SK-N-SH treated with all-trans-retinoic acid at 6 μM for 48 hours (cell line): ENCODE measurements at regions not wholly inside any gene's neighbourhood (a gene's known extent, or its start where the extent isn't known, plus 50 kb on each side); places are given as distances from the start of the nearest gene placed in this dataset.

Experiments
- ATAC-seq: fragments of 200-7000 bp; cut with Tn5 transposase; 3 replicates; pipeline ENCODE4 v1.9.1; 2020; ENCODE audit warnings: mild to moderate bottlenecking, moderate library complexity
- ARNTL ChIP-seq: fragments of 450-650 bp; formaldehyde crosslinking; IDR thresholded peaks from 2 replicates; pipeline ENCODE4 v1.5.0; 2020; ENCODE audit warnings: low read depth, mild to moderate bottlenecking, moderate library complexity, borderline replicate concordance
- CREB5 ChIP-seq: fragments of 250-450 bp; sonication (Bioruptor Pico); IDR thresholded peaks from 2 replicates; pipeline ENCODE4 v1.5.1; 2020; ENCODE audit warnings: low read depth, mild to moderate bottlenecking, moderate library complexity
- CSDC2 ChIP-seq: fragments of 250-450 bp; sonication (Bioruptor Pico); IDR thresholded peaks from 2 replicates; pipeline ENCODE4 v1.5.0; 2020; ENCODE audit warnings: mild to moderate bottlenecking, moderate library complexity
- ISL1 ChIP-seq: fragments of 250-450 bp; sonication (Bioruptor Pico); IDR thresholded peaks from 2 replicates; pipeline ENCODE4 v2.1.2; 2022; ENCODE audit warnings: mild to moderate bottlenecking, moderate library complexity
- OSR1 ChIP-seq: fragments of 250-450 bp; sonication (Bioruptor Pico); IDR thresholded peaks from 2 replicates; pipeline ENCODE4 v1.8.0; 2022; ENCODE audit warnings: moderate library complexity, mild to moderate bottlenecking, inconsistent platforms
- POU6F1 ChIP-seq: fragments of 250-450 bp; sonication (Bioruptor Pico); IDR thresholded peaks from 2 replicates; pipeline ENCODE4 v1.8.0; 2021; ENCODE audit warnings: low read depth, mild to moderate bottlenecking, moderate library complexity, borderline replicate concordance
- PPARA ChIP-seq: fragments of 250-450 bp; sonication (Bioruptor Pico); IDR thresholded peaks from 2 replicates; pipeline ENCODE4 v1.5.0; 2020; ENCODE audit warnings: mild to moderate bottlenecking, borderline replicate concordance
- SNAI2 ChIP-seq: fragments of 250-450 bp; sonication (Bioruptor Pico); IDR thresholded peaks from 2 replicates; pipeline ENCODE4 v1.5.0; 2020; ENCODE audit warnings: mild to moderate bottlenecking, moderate library complexity
- TCF4 ChIP-seq: fragments of 250-450 bp; sonication (Bioruptor Pico); IDR thresholded peaks from 2 replicates; pipeline ENCODE4 v1.8.0; 2021; ENCODE audit warnings: mild to moderate bottlenecking, moderate library complexity, borderline replicate concordance
- TOX ChIP-seq: fragments of 250-450 bp; sonication (Bioruptor Pico); IDR thresholded peaks from 2 replicates; pipeline ENCODE4 v1.8.0; 2021; ENCODE audit warnings: mild to moderate bottlenecking, moderate library complexity, borderline replicate concordance
- ZC3H10 ChIP-seq: fragments of 250-450 bp; sonication (Bioruptor Pico); IDR thresholded peaks from 2 replicates; pipeline ENCODE4 v1.5.1; 2021; ENCODE audit warnings: mild to moderate bottlenecking, moderate library complexity
- ZFP3 ChIP-seq: fragments of 250-450 bp; sonication (Bioruptor Pico); IDR thresholded peaks from 2 replicates; pipeline ENCODE4 v1.5.0; 2020; ENCODE audit warnings: mild to moderate bottlenecking, moderate library complexity
- ZFP30 ChIP-seq: fragments of 450-650 bp; formaldehyde crosslinking; IDR thresholded peaks from 2 replicates; pipeline ENCODE4 v1.5.0; 2022; ENCODE audit warnings: mild to moderate bottlenecking, moderate library complexity
- ZNF565 ChIP-seq: fragments of 450-650 bp; formaldehyde crosslinking; conservative IDR thresholded peaks from 2 replicates; pipeline ENCODE4 v1.5.0; 2020; ENCODE audit warnings: low read depth, mild to moderate bottlenecking, moderate library complexity
- ZNF8 ChIP-seq: fragments of 450-650 bp; formaldehyde crosslinking; IDR thresholded peaks from 2 replicates; pipeline ENCODE4 v1.5.0; 2020; ENCODE audit warnings: mild to moderate bottlenecking, moderate library complexity
- TF ChIP-seq, protein P1 (sequence below): fragments of 250-450 bp; sonication (Bioruptor Pico); IDR thresholded peaks from 2 replicates; pipeline ENCODE4 v1.8.0; 2020; ENCODE audit warnings: mild to moderate bottlenecking, moderate library complexity, borderline replicate concordance
- TF ChIP-seq, protein P2 (sequence below): fragments of 250-450 bp; sonication (Bioruptor Pico); IDR thresholded peaks from 2 replicates; pipeline ENCODE4 v1.5.0; 2020; ENCODE audit warnings: mild to moderate bottlenecking, moderate library complexity
- TF ChIP-seq, protein P3 (sequence below): fragments of 250-450 bp; sonication (Bioruptor Pico); IDR thresholded peaks from 2 replicates; pipeline ENCODE4 v1.5.1; 2021; ENCODE audit warnings: mild to moderate bottlenecking, moderate library complexity

GRCh38 chr9:89715881-89716280, 111.1 kb downstream of the GADD45G start (continued):
- TF ChIP-seq, protein P1, sequence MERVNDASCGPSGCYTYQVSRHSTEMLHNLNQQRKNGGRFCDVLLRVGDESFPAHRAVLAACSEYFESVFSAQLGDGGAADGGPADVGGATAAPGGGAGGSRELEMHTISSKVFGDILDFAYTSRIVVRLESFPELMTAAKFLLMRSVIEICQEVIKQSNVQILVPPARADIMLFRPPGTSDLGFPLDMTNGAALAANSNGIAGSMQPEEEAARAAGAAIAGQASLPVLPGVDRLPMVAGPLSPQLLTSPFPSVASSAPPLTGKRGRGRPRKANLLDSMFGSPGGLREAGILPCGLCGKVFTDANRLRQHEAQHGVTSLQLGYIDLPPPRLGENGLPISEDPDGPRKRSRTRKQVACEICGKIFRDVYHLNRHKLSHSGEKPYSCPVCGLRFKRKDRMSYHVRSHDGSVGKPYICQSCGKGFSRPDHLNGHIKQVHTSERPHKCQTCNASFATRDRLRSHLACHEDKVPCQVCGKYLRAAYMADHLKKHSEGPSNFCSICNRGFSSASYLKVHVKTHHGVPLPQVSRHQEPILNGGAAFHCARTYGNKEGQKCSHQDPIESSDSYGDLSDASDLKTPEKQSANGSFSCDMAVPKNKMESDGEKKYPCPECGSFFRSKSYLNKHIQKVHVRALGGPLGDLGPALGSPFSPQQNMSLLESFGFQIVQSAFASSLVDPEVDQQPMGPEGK, result no peak
- TF ChIP-seq TCF4 (CRISPR knock-in tag), result no peak

GRCh38 chr9:89716559-89716958, 111.7 kb downstream of the GADD45G start:
- ATAC-seq, result no peak
- TF ChIP-seq PPARA (CRISPR knock-in tag), result no peak
- TF ChIP-seq, protein P2, sequence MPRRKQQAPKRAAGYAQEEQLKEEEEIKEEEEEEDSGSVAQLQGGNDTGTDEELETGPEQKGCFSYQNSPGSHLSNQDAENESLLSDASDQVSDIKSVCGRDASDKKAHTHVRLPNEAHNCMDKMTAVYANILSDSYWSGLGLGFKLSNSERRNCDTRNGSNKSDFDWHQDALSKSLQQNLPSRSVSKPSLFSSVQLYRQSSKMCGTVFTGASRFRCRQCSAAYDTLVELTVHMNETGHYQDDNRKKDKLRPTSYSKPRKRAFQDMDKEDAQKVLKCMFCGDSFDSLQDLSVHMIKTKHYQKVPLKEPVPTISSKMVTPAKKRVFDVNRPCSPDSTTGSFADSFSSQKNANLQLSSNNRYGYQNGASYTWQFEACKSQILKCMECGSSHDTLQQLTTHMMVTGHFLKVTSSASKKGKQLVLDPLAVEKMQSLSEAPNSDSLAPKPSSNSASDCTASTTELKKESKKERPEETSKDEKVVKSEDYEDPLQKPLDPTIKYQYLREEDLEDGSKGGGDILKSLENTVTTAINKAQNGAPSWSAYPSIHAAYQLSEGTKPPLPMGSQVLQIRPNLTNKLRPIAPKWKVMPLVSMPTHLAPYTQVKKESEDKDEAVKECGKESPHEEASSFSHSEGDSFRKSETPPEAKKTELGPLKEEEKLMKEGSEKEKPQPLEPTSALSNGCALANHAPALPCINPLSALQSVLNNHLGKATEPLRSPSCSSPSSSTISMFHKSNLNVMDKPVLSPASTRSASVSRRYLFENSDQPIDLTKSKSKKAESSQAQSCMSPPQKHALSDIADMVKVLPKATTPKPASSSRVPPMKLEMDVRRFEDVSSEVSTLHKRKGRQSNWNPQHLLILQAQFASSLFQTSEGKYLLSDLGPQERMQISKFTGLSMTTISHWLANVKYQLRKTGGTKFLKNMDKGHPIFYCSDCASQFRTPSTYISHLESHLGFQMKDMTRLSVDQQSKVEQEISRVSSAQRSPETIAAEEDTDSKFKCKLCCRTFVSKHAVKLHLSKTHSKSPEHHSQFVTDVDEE (CRISPR knock-in tag), result no peak
- no peak for TF ChIP-seq ARNTL
- TF ChIP-seq ZFP3 (CRISPR knock-in tag), result no peak
- TF ChIP-seq TOX (CRISPR knock-in tag), result no peak
- TF ChIP-seq ZC3H10 (CRISPR knock-in tag), result no peak
- TF ChIP-seq, protein P3, sequence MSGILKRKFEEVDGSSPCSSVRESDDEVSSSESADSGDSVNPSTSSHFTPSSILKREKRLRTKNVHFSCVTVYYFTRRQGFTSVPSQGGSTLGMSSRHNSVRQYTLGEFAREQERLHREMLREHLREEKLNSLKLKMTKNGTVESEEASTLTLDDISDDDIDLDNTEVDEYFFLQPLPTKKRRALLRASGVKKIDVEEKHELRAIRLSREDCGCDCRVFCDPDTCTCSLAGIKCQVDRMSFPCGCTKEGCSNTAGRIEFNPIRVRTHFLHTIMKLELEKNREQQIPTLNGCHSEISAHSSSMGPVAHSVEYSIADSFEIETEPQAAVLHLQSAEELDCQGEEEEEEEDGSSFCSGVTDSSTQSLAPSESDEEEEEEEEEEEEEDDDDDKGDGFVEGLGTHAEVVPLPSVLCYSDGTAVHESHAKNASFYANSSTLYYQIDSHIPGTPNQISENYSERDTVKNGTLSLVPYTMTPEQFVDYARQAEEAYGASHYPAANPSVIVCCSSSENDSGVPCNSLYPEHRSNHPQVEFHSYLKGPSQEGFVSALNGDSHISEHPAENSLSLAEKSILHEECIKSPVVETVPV (CRISPR knock-in tag), result no peak
- no peak for TF ChIP-seq OSR1 (CRISPR knock-in tag)
- TF ChIP-seq, protein P1, result no peak
- no peak for TF ChIP-seq ZFP30
- TF ChIP-seq ISL1 (CRISPR knock-in tag), result no peak
- TF ChIP-seq ZNF565 (CRISPR knock-in tag), result no peak
- TF ChIP-seq CREB5 (CRISPR knock-in tag), result no peak
- no peak for TF ChIP-seq ZNF8
- TF ChIP-seq TCF4 (CRISPR knock-in tag), result no peak

DNA sequence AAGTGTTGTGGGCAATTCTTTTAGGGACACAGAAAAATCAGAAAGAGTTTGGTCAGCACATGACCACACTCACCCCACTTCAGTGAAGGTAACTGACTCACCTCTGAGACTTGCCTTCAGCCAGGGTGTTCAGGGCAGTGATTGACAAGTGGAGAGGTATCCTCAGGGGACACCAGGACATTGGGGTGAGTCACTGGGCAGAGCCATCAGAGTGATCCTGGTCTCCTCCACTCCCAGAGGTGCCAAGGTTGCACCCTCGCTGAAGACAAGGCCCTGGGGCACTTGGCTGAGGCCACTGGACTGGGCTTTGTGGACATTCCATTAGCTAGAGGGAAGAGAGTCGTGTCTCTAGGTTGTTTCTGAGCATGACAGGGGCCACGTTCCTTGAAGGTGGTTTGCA, 113.4 kb downstream of the GADD45G start:
- TF ChIP-seq ARNTL (no peak), TOX (CRISPR knock-in tag) (no peak), CSDC2 (CRISPR knock-in tag) (no peak), ZC3H10 (CRISPR knock-in tag) (no peak), POU6F1 (CRISPR knock-in tag) (no peak), ZNF8 (no peak), TCF4 (CRISPR knock-in tag) (no peak), OSR1 (CRISPR knock-in tag) (no peak), SNAI2 (no peak)
- TF ChIP-seq, protein P1, result no peak
- ATAC-seq, result no peak
